A549 (cell line): ENCODE measurements at regions not wholly inside any gene's neighbourhood (a gene's known extent, or its start where the extent isn't known, plus 50 kb on each side); places are given as distances from the start of the nearest gene placed in this dataset.

ENCODE experiments used
- ATAC-seq, 2 experiments: fragments of 200-7000 bp in 1 of 2; fragments of >200 bp in 1 of 2; cut with Nextera tagmentation in 1 of 2; cut with Tn5 transposase in 1 of 2; 3 replicates each; pipeline versions ENCODE4 v1.8.0 to v1.9.1; 2018 to 2020; ENCODE audit warnings: mild to moderate bottlenecking in 1 of 2, moderate library complexity in 1 of 2
- CTCF ChIA-PET: fragments of 300-600 bp; sonication (Branson Sonifier 250); formaldehyde crosslinking; extraction: SDS; loops from one replicate; lab custom pipeline; 2021; ENCODE audit warnings: antibody characterized with exemption, inconsistent platforms; lab: Yijun Ruan, JAX
- POLR2A ChIA-PET: fragments of 350-600 bp; formaldehyde crosslinking; extraction: SDS; loops from one replicate; lab custom pipeline; 2021; ENCODE audit warnings: antibody characterized with exemption, inconsistent platforms; lab: Yijun Ruan, JAX
- DNase-seq, 2 experiments: peaks; one replicate each; pipeline versions ENCODE4 v3.0.0 to v3.0.0-alpha.2; 2011 to 2016; ENCODE audit warnings: low read depth in 1 of 2, low spot score in 1 of 2
- FAIRE-seq: peaks from 2 replicates; lab custom pipeline; 2011; peaks lifted over from hg19 to GRCh38; lab: Jason Lieb, UNC
- H3K27ac ChIP-seq, 2 experiments: fragments of >200 bp; sonication (Bioruptor Twin); formaldehyde crosslinking; 3 replicates each; pipeline ENCODE4 v1.5.1; 2016 to 2017
- H3K4me1 ChIP-seq: fragments of >200 bp; sonication (Bioruptor Twin); formaldehyde crosslinking; 3 replicates; pipeline ENCODE4 v1.6.1; 2016
- H3K4me2 ChIP-seq: fragments of >200 bp; sonication (Bioruptor Twin); formaldehyde crosslinking; 3 replicates; pipeline ENCODE4 v1.6.1; 2016
- H3K4me3 ChIP-seq: fragments of >200 bp; sonication (Bioruptor Twin); formaldehyde crosslinking; 3 replicates; pipeline ENCODE4 v1.5.1; 2016
- H3K9me3 ChIP-seq: fragments of >200 bp; sonication (Bioruptor Twin); formaldehyde crosslinking; 3 replicates; pipeline ENCODE4 v1.6.1; 2016
- BHLHE40 ChIP-seq: IDR thresholded peaks from 2 replicates; pipeline ENCODE4 v1.6.1; 2012; ENCODE audit warnings: low read depth, low read length, inconsistent platforms
- CBX2 ChIP-seq: fragments of 200-600 bp; sonication (generic); IDR thresholded peaks from 2 replicates; pipeline ENCODE4 v1.6.1; 2016; ENCODE audit warnings: low read depth, mild to moderate bottlenecking, borderline replicate concordance
- CEBPB ChIP-seq, 2 experiments: fragments of >200 bp in 1 of 2; sonication (Bioruptor Twin) in 1 of 2; formaldehyde crosslinking in 1 of 2; IDR thresholded peaks; 2 replicates each; pipeline ENCODE4 v1.6.1; 2012 to 2016
- EHMT2 ChIP-seq: fragments of 200-600 bp; sonication (generic); IDR thresholded peaks from 2 replicates; pipeline ENCODE4 v1.6.1; 2016; ENCODE audit warnings: antibody characterized with exemption, low read depth, mild to moderate bottlenecking, moderate library complexity
- ESRRA ChIP-seq: fragments of 150-350 bp; IDR thresholded peaks from 2 replicates; pipeline ENCODE4 v1.6.1; 2014; ENCODE audit warnings: mild to moderate bottlenecking, low read length, borderline replicate concordance
- FOSB ChIP-seq: fragments of 250-450 bp; sonication (Bioruptor Pico); IDR thresholded peaks from 2 replicates; pipeline ENCODE4 v1.5.0; 2020; ENCODE audit warnings: mild to moderate bottlenecking, moderate library complexity
- FOSL2 ChIP-seq, 2 experiments: fragments of 450-650 bp in 1 of 2; fragments of >200 bp in 1 of 2; sonication (Bioruptor Twin) in 1 of 2; formaldehyde crosslinking; IDR thresholded peaks; 2 replicates each; pipeline versions ENCODE4 v1.5.0 to v1.6.1; 2016 to 2020; ENCODE audit warnings: mild to moderate bottlenecking in 1 of 2, moderate library complexity in 1 of 2
- HDAC2 ChIP-seq: fragments of 200-600 bp; sonication (generic); IDR thresholded peaks from 2 replicates; pipeline ENCODE4 v1.6.1; 2016
- HES2 ChIP-seq: fragments of >200 bp; sonication (Bioruptor Twin); formaldehyde crosslinking; IDR thresholded peaks from 2 replicates; pipeline ENCODE4 v1.6.1; 2016
- HOXA7 ChIP-seq: fragments of 250-450 bp; sonication (Bioruptor Pico); IDR thresholded peaks from 2 replicates; pipeline ENCODE4 v1.5.0; 2020; ENCODE audit warnings: mild to moderate bottlenecking, moderate library complexity
- JUN ChIP-seq, 2 experiments: fragments of >200 bp; sonication (Bioruptor Twin); formaldehyde crosslinking; IDR thresholded peaks; 2 replicates in 1 of 2; 3 replicates in 1 of 2; pipeline ENCODE4 v1.6.1; 2016 to 2017
- MYC ChIP-seq: IDR thresholded peaks from 2 replicates; pipeline ENCODE4 v1.6.1; 2012; ENCODE audit warnings: mild to moderate bottlenecking, inconsistent platforms, low read length, improper control_type of control experiment, borderline replicate concordance
- PHF8 ChIP-seq: fragments of 200-600 bp; sonication (generic); IDR thresholded peaks from 2 replicates; pipeline ENCODE4 v1.6.1; 2016; ENCODE audit warnings: low read depth, mild to moderate bottlenecking, antibody characterized with exemption, moderate library complexity, borderline replicate concordance
- POLR2A ChIP-seq: IDR thresholded peaks from 2 replicates; pipeline ENCODE4 v1.6.1; 2012; ENCODE audit warnings: mild to moderate bottlenecking, low read length
- RFX5 ChIP-seq: fragments of 450-650 bp; IDR thresholded peaks from 2 replicates; pipeline ENCODE4 v1.7.1; 2014; ENCODE audit warnings: antibody characterized with exemption, mild to moderate bottlenecking, moderate library complexity
- SMC3 ChIP-seq: fragments of >200 bp; sonication (Bioruptor Twin); formaldehyde crosslinking; IDR thresholded peaks from 3 replicates; pipeline ENCODE4 v1.6.1; 2018; ENCODE audit warnings: inconsistent platforms
- TP53 ChIP-seq: fragments of 250-450 bp; sonication (Bioruptor Pico); IDR thresholded peaks from 2 replicates; pipeline ENCODE4 v1.5.0; 2021; ENCODE audit warnings: mild to moderate bottlenecking, moderate library complexity
- ZFP36 ChIP-seq: fragments of 450-650 bp; IDR thresholded peaks from 2 replicates; pipeline ENCODE4 v1.6.1; 2014; ENCODE audit warnings: borderline replicate concordance; ENCODE audit not compliant: partially characterized antibody
- WGBS: methylation state at CpG from one replicate; pipeline ENCODE4 v1.1.6; 2017; ENCODE audit errors: missing lambda C conversion rate; 5-methylcytosine and 5-hydroxymethylcytosine counted together
- TF ChIP-seq, protein P1 (sequence below): fragments of 250-450 bp; sonication (Bioruptor Pico); IDR thresholded peaks from 2 replicates; pipeline ENCODE4 v1.5.0; 2020; ENCODE audit warnings: low read depth, mild to moderate bottlenecking, moderate library complexity
- TF ChIP-seq, protein P2 (sequence below): fragments of >200 bp; sonication (Bioruptor Twin); formaldehyde crosslinking; IDR thresholded peaks from 3 replicates; pipeline ENCODE4 v1.6.1; 2016

DNA sequence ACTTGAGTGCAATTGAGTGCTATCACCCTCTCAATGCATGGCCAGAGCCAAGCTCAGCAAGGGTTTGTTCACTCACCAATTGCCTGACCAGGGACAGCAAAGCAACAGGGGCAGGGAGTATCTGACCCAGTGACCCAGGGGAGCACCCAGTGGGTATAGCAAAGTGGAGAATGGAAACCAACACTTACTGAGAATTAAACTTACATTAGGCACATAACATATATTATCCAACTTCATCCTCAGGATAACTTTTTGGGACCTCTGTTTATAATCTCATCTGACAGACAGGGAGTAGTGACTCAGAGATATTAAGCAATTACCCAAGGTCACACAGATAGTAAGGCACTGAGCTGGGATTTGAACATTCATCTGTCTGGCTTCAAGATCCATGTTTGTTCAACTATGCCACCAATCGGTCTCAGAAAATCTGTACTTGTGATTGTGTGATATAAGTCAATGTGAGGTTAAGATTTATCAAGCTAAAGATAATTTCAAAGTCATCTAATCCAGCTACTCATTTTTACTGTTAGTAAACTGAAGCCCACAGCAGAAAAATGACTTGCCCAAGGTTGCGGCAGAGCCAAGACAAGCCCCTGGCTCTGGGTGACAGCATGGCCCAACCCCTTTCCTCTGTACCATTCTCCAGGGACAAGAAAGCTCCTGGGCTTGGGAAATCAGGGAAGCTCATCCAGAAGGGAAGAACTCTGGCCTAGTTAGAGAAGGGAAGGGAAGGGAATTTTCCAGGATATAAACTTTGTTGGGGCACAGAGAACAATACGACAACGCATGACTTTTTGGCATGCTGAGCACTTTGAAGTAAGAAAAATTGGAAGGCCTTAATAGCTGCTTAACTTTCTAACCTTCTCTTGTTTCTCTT is 138.0 kb upstream of the SMAD3 start:
- ChIA-PET CTCF (interaction anchor here (0.6 to 20.9 kb wide), 11 partner anchors 9 to 377 kb away, joined by 3 to 261 read pairs (median 4); no protein-coding TSS in a partner anchor), POLR2A (interaction anchor here (0.9 to 1.3 kb wide), 2 partner anchors 15 to 44 kb away, joined by 4 read pairs; no protein-coding TSS in a partner anchor)
- H3K27ac ChIP-seq, result peak overlapping the region; percentile 29 to 73; a peak in 5 of 6 replicates
- H3K4me2 ChIP-seq, result peak overlapping the region; percentile 6
- peaks cover 8% of the 10 kb centered on the region for H3K9me3 ChIP-seq
- 63% methylated on average over 4 of the region's 4 CpGs for WGBS
- DNase-seq (no peak), FAIRE-seq (peak; percentile 74), ATAC-seq (no peak)
- TF ChIP-seq PHF8, result no peak
- no peak for TF ChIP-seq TP53
- no peak for TF ChIP-seq FOSL2 (IDR thresholded peaks at IDR 0.05)
- TF ChIP-seq FOSL2 (CRISPR knock-in tag; IDR thresholded peaks at IDR 0.05), result peak; percentile 50
- peak; percentile 45 to 82; a peak in 3 of 4 replicates for TF ChIP-seq CEBPB (IDR thresholded peaks at IDR 0.05)
- TF ChIP-seq, protein P1, sequence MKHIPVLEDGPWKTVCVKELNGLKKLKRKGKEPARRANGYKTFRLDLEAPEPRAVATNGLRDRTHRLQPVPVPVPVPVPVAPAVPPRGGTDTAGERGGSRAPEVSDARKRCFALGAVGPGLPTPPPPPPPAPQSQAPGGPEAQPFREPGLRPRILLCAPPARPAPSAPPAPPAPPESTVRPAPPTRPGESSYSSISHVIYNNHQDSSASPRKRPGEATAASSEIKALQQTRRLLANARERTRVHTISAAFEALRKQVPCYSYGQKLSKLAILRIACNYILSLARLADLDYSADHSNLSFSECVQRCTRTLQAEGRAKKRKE (CRISPR knock-in tag), result no peak
- H3K4me1 ChIP-seq, result peaks cover 39% of the 10 kb centered on the region
- H3K4me3 ChIP-seq, result no peak overlapping the region

DNA sequence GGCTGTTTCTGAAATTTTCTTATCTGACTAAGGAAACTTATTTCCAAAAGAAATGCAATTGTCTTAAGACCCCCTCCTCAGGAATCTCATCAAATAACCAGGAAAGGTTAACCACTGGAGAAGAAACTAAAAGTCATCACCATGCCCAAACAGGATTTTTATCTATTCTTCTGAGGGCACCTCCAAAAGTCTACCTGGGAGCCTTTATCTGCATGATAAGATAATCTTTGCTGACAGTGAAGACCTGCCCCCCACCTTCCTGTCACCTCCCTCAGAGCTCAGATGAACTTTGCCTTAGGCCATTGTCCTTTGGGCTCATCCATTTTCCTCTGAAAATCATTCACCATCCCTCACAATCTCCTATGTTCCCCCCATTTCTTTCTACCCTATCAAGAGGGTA is 137.3 kb upstream of the SMAD3 start:
- no peak for DNase-seq
- H3K9me3 ChIP-seq, result peaks cover 5% of the 10 kb centered on the region
- H3K4me2 ChIP-seq, result peak overlapping the region; percentile 6; the same call in 1 of the 3 replicates
- no peak for TF ChIP-seq CBX2
- TF ChIP-seq MYC, result no peak
- TF ChIP-seq SMC3, result no peak
- no peak for TF ChIP-seq HES2
- TF ChIP-seq, all 56 proteins: peak for 0
- peak overlapping the region; percentile 29 to 73; a peak in 5 of 6 replicates for H3K27ac ChIP-seq
- no peak for FAIRE-seq
- ChIA-PET POLR2A (no interaction called here), CTCF (interaction anchor here (0.6 to 20.9 kb wide), 8 partner anchors 10 to 376 kb away, joined by 3 to 261 read pairs (median 4); no protein-coding TSS in a partner anchor)
- no peak for ATAC-seq
- H3K4me3 ChIP-seq, result no peak overlapping the region
- peaks cover 46% of the 10 kb centered on the region for H3K4me1 ChIP-seq

- H3K4me3 ChIP-seq, result no peak overlapping the region
- TF ChIP-seq HDAC2 (no peak), FOSB (CRISPR knock-in tag) (no peak), BHLHE40 (no peak), ZFP36 (no peak), HOXA7 (CRISPR knock-in tag) (no peak), JUN (IDR thresholded peaks at IDR 0.05) (no peak), POLR2A (no peak), RFX5 (no peak), EHMT2 (no peak), ESRRA (no peak)
- TF ChIP-seq, protein P1 (CRISPR knock-in tag), result no peak
- TF ChIP-seq, protein P2, sequence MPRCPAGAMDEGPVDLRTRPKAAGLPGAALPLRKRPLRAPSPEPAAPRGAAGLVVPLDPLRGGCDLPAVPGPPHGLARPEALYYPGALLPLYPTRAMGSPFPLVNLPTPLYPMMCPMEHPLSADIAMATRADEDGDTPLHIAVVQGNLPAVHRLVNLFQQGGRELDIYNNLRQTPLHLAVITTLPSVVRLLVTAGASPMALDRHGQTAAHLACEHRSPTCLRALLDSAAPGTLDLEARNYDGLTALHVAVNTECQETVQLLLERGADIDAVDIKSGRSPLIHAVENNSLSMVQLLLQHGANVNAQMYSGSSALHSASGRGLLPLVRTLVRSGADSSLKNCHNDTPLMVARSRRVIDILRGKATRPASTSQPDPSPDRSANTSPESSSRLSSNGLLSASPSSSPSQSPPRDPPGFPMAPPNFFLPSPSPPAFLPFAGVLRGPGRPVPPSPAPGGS, result no peak
- H3K9me3 ChIP-seq, result peaks cover 10% of the 10 kb centered on the region
- peak overlapping the region; percentile 4 to 73; a peak in 3 of 6 replicates for H3K27ac ChIP-seq
- peaks cover 48% of the 10 kb centered on the region for H3K4me1 ChIP-seq
- FAIRE-seq (no peak), DNase-seq (no peak), ATAC-seq (no peak)
- H3K4me2 ChIP-seq, result no peak overlapping the region
- ChIA-PET CTCF (interaction anchor here (1.6 to 20.9 kb wide), 3 partner anchors 18 to 66 kb away, joined by 5 to 261 read pairs (median 11); no protein-coding TSS in a partner anchor), POLR2A (no interaction called here)
- no CpG with 5 or more reads among the region's 1 CpG for WGBS
Measured at GRCh38 chr15:66928784-66929183, 136.6 kb upstream of the SMAD3 start.
